Mesendoderm (in vitro differentiated cells): ENCODE measurements at regions not wholly inside any gene's neighbourhood (a gene's known extent, or its start where the extent isn't known, plus 50 kb on each side); places are given as distances from the start of the nearest gene placed in this dataset.
"Not testable (repeated sequence)": the region's sequence is repeated elsewhere in the genome, so short reads cannot be mapped to it uniquely, and the experiment has no call there.

Experiments used
- DNase-seq: peaks from one replicate; pipeline ENCODE4 v3.0.0; 2013
- H2AK5ac ChIP-seq: 2 replicates; pipeline ENCODE4 v1.6.1; 2013; ENCODE audit warnings: low read length, inconsistent platforms
- H2BK120ac ChIP-seq: 2 replicates; pipeline ENCODE4 v1.6.1; 2013; ENCODE audit warnings: low read depth, mild to moderate bottlenecking, low read length, moderate library complexity, mixed read lengths
- H2BK15ac ChIP-seq: replicated peaks from 2 replicates; pipeline ENCODE4 v1.6.1; 2013; ENCODE audit warnings: low read depth, mild to moderate bottlenecking, moderate library complexity
- H2BK5ac ChIP-seq: 2 replicates; pipeline ENCODE4 v1.6.1; 2013; ENCODE audit warnings: low read length, inconsistent platforms
- H3K18ac ChIP-seq: 2 replicates; pipeline ENCODE4 v1.6.1; 2013; ENCODE audit warnings: mild to moderate bottlenecking, low read length, mixed read lengths
- H3K23ac ChIP-seq: one replicate; pipeline ENCODE4 v1.6.1; 2013; ENCODE audit warnings: low read length
- H3K27ac ChIP-seq: 2 replicates; pipeline ENCODE4 v1.5.1; 2013; ENCODE audit warnings: low read depth, mild to moderate bottlenecking, inconsistent platforms, low read length, moderate library complexity
- H3K27me3 ChIP-seq: 2 replicates; pipeline ENCODE4 v1.6.1; 2013; ENCODE audit warnings: low read length, control low read depth, mild to moderate bottlenecking, inconsistent platforms; ENCODE audit not compliant: insufficient read depth, poor library complexity
- H3K36me3 ChIP-seq: 2 replicates; pipeline ENCODE4 v1.6.1; 2013; ENCODE audit warnings: low read length, inconsistent platforms; ENCODE audit not compliant: control insufficient read depth, insufficient read depth
- H3K4ac ChIP-seq: one replicate; pipeline ENCODE4 v1.6.1; 2013; ENCODE audit warnings: low read depth, mild to moderate bottlenecking, low read length, moderate library complexity
- H3K4me1 ChIP-seq: 2 replicates; pipeline ENCODE4 v1.6.1; 2013; ENCODE audit warnings: low read depth, low read length, inconsistent platforms; ENCODE audit not compliant: control insufficient read depth
- H3K4me2 ChIP-seq: 2 replicates; pipeline ENCODE4 v1.6.1; 2013; ENCODE audit warnings: low read length
- H3K4me3 ChIP-seq: 2 replicates; pipeline ENCODE4 v1.5.1; 2013; ENCODE audit warnings: mild to moderate bottlenecking, low read length
- H3K56ac ChIP-seq: one replicate; pipeline ENCODE4 v1.6.1; 2013; ENCODE audit warnings: low read length
- H3K79me1 ChIP-seq: 2 replicates; pipeline ENCODE4 v1.6.1; 2013; ENCODE audit warnings: low read length, inconsistent platforms
- H3K79me2 ChIP-seq: 2 replicates; pipeline ENCODE4 v1.6.1; 2013; ENCODE audit warnings: mild to moderate bottlenecking, low read length; ENCODE audit not compliant: control insufficient read depth, insufficient read depth
- H3K9ac ChIP-seq: 2 replicates; pipeline ENCODE4 v1.6.1; 2013; ENCODE audit warnings: low read length, inconsistent platforms
- H4K5ac ChIP-seq: one replicate; pipeline ENCODE4 v1.6.1; 2013; ENCODE audit warnings: low read length
- H4K8ac ChIP-seq: one replicate; pipeline ENCODE4 v1.6.1; 2013; ENCODE audit warnings: low read depth, mild to moderate bottlenecking, control low read depth, low read length, moderate library complexity
- WGBS: extraction: QIAGEN DNeasy Blood & Tissue Kit; methylation state at CpG from one replicate; pipeline ENCODE4 v1.1.7; 2013; ENCODE audit warnings: low lambda C conversion rate, missing lambda C conversion rate; ENCODE audit not compliant: insufficient coverage; ENCODE audit errors: extremely low coverage; 5-methylcytosine and 5-hydroxymethylcytosine counted together

DNA sequence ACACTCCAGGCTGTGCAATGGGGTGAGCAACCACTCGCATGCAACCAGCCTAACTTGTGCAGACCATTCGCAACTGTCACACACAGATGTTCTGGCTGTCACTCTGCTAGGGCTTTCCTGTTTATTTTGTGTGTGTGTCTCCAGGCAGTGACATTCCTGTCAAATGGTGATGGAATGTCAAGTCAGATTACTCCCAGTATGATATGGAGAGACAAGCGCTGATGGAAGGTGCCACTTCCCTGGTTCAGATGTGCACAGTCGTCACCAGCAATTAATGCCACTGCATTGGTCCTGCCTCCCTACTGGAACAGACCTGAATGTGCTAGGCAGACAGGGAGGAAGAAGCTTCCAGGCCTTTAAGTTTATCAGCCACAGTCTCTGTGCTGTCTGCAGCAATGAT is 442.4 kb upstream of the ISX start:
- no peak overlapping the region for H4K5ac ChIP-seq
- no peak overlapping the region for H3K4me2 ChIP-seq
- H2BK15ac ChIP-seq = no peak overlapping the region
- no peaks in the 10 kb centered on the region for H3K36me3 ChIP-seq
- no peak overlapping the region for H2BK120ac ChIP-seq
- H2BK5ac ChIP-seq = no peak overlapping the region
- H3K56ac ChIP-seq = no peak overlapping the region
- no peak overlapping the region for H2AK5ac ChIP-seq
- H3K9ac ChIP-seq = no peak overlapping the region
- peak; percentile 55 for DNase-seq
- H3K27me3 ChIP-seq = no peaks in the 10 kb centered on the region
- whole genome bisulfite sequencing = no CpG with 5 or more reads among the region's 4 CpGs
- no peak overlapping the region for H3K27ac ChIP-seq
- H4K8ac ChIP-seq = no peak overlapping the region
- H3K79me1 ChIP-seq = no peaks in the 10 kb centered on the region
- no peak overlapping the region for H3K4me3 ChIP-seq
- H3K79me2 ChIP-seq = no peaks in the 10 kb centered on the region
- no peak overlapping the region for H3K4ac ChIP-seq
- H3K4me1 ChIP-seq = no peaks in the 10 kb centered on the region
- no peak overlapping the region for H3K23ac ChIP-seq
- H3K18ac ChIP-seq = no peak overlapping the region

DNA sequence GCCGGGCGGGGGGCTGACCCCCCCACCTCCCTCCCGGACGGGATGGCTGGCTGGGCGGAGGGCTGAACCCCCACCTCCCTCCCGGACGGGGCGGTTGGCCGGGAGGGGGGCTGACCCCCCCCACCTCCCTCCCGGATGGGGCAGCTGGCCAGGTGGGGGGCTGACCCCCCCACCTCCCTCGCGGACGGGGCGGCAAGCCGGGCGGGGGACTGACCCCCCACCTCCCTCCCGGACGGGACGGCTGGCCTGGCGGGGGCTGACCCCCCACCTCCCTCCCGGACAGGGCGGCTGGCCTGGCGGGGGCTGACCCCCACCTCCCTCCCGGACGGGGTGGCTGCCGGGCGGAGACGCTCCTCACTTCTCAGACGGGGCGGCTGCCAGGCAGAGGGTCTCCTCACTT is 440.1 kb upstream of the ISX start:
- no CpG with 5 or more reads among the region's 30 CpGs for WGBS

DNA sequence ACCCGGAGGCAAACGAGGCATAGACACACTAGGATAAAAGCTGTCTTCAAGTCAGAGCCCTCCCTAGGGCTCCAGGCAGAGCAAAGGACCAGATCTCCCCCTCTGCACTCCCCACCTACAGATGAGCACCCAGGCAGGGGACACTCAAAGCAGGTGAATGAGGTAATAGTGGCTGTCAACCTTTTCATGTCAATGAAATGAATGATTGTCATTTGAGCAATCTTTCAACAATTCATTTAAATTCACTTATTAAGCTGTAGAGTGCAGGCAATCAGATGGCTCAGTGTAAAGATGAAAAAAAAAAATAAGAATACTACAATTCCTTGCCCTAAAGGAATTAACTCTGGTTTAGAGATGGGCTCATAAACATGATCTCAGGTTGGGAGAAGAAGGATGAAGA is 427.8 kb upstream of the ISX start:
- Histone ChIP-seq H2BK120ac (no peak overlapping the region), H3K4me3 (no peak overlapping the region), H3K18ac (no peak overlapping the region), H3K23ac (no peak overlapping the region), H2BK5ac (no peak overlapping the region), H3K4me1 (no peaks in the 10 kb centered on the region), H3K56ac (no peak overlapping the region), H4K5ac (no peak overlapping the region), H2BK15ac (no peak overlapping the region), H3K79me2 (no peaks in the 10 kb centered on the region), H3K79me1 (no peaks in the 10 kb centered on the region), H2AK5ac (no peak overlapping the region), H3K4me2 (no peak overlapping the region), H3K27ac (no peak overlapping the region), H3K9ac (no peak overlapping the region), H3K4ac (no peak overlapping the region), H3K36me3 (no peaks in the 10 kb centered on the region), H4K8ac (no peak overlapping the region), H3K27me3 (no peaks in the 10 kb centered on the region)
- DNase-seq = no peak
- no CpG with 5 or more reads among the region's 2 CpGs for WGBS

More for the DNA sequence above, 440.1 kb upstream of the ISX start:
- H3K23ac ChIP-seq, H3K4me2 ChIP-seq, H3K4me1 ChIP-seq, H4K8ac ChIP-seq, H3K36me3 ChIP-seq, H3K9ac ChIP-seq, H3K56ac ChIP-seq, H2BK120ac ChIP-seq, H3K18ac ChIP-seq, H3K79me1 ChIP-seq, H3K27ac ChIP-seq, H3K79me2 ChIP-seq, H3K4me3 ChIP-seq, H3K4ac ChIP-seq, H4K5ac ChIP-seq, H2BK15ac ChIP-seq, DNase-seq, H3K27me3 ChIP-seq, H2BK5ac ChIP-seq, H2AK5ac ChIP-seq: not testable (repeated sequence)

DNA sequence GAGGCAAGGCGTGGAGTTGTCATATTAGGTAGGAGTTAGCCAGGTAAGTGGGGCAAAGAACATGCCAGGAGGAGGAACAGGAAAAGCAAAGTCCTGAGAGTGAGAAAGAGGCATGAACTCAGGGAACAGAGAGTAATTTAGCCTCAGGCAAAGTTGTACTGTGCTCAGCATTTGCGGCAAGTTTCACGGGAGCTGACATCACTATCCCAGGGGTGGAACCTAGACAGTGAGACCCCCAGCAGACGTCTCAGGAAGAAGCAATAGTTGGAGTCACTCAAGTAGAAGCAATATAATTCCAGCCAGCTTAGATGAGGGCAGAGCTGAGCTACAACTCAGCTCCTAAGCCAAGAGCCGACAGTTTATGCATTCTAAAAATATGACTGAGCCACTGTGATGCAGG is 426.0 kb upstream of the ISX start:
- no peak overlapping the region for H4K5ac ChIP-seq
- no peaks in the 10 kb centered on the region for H3K4me1 ChIP-seq
- no peaks in the 10 kb centered on the region for H3K79me1 ChIP-seq
- no peak overlapping the region for H3K4ac ChIP-seq
- no peak overlapping the region for H3K27ac ChIP-seq
- no peak overlapping the region for H2BK15ac ChIP-seq
- no peak for DNase-seq
- H2BK120ac ChIP-seq = no peak overlapping the region
- no peak overlapping the region for H3K9ac ChIP-seq
- H3K36me3 ChIP-seq = no peaks in the 10 kb centered on the region
- WGBS = no CpG with 5 or more reads among the region's 5 CpGs
- H3K27me3 ChIP-seq = no peaks in the 10 kb centered on the region
- H3K18ac ChIP-seq = no peak overlapping the region
- no peak overlapping the region for H3K4me2 ChIP-seq
- no peak overlapping the region for H2AK5ac ChIP-seq
- no peak overlapping the region for H3K23ac ChIP-seq
- no peak overlapping the region for H2BK5ac ChIP-seq
- H4K8ac ChIP-seq = no peak overlapping the region
- H3K4me3 ChIP-seq = no peak overlapping the region
- H3K79me2 ChIP-seq = no peaks in the 10 kb centered on the region
- H3K56ac ChIP-seq = no peak overlapping the region

DNA sequence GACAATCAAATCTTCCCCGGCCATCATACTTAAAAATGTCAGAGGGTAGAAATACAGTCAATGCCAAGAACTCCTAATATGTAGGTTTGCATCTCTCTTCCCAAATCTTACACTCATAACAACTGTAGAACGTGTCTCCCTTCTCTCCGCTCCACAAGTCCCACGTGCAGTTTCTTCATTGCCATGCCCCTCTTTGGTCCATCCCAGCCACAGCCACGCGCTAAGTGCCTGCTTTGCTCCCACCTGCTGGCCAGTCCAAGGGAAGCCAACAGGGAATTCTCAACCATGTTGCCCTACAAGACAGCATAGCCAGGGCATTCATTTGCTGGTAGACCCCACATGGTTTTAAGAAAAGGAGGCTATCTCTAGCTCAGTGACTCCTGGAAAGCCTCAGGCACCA is 420.6 kb upstream of the ISX start:
- no peak overlapping the region for H3K4me2 ChIP-seq
- no peaks in the 10 kb centered on the region for H3K4me1 ChIP-seq
- no peak overlapping the region for H3K4me3 ChIP-seq
- no peaks in the 10 kb centered on the region for H3K79me1 ChIP-seq
- H2BK120ac ChIP-seq = no peak overlapping the region
- no peak overlapping the region for H3K9ac ChIP-seq
- H2BK15ac ChIP-seq = no peak overlapping the region
- peak; percentile 68 for DNase-seq
- no peak overlapping the region for H3K18ac ChIP-seq
- no peak overlapping the region for H4K5ac ChIP-seq
- H3K27ac ChIP-seq = no peak overlapping the region
- no peaks in the 10 kb centered on the region for H3K36me3 ChIP-seq
- no CpG with 5 or more reads among the region's 6 CpGs for WGBS
- H3K56ac ChIP-seq = no peak overlapping the region
- no peak overlapping the region for H3K23ac ChIP-seq
- no peak overlapping the region for H2BK5ac ChIP-seq
- no peak overlapping the region for H3K4ac ChIP-seq
- H2AK5ac ChIP-seq = no peak overlapping the region
- H3K27me3 ChIP-seq = no peaks in the 10 kb centered on the region
- H4K8ac ChIP-seq = no peak overlapping the region
- no peaks in the 10 kb centered on the region for H3K79me2 ChIP-seq

DNA sequence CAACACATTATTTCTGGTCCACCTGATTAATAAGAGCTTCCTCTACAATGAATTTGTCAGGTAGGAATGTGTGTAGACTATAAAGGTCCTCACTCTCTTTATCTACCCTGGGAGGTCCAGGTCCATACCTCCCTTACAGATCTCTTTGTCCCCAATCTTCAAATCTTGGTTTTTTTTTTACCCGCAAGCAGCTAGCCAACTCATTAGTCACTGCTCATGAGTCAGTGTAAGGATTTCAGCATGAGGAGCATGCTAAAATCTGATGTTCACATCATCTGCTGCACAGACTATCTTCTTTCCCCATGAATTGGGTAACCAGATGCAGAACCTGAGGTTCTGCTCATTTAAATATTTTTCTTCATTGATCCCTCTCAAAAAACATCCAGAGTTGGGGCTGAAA is 397.0 kb upstream of the ISX start:
- Histone ChIP-seq H3K79me2 (no peaks in the 10 kb centered on the region), H3K27ac (no peak overlapping the region), H3K9ac (no peak overlapping the region), H3K36me3 (no peaks in the 10 kb centered on the region), H3K4ac (no peak overlapping the region), H3K27me3 (no peaks in the 10 kb centered on the region), H2BK120ac (no peak overlapping the region), H4K5ac (no peak overlapping the region), H3K4me1 (no peaks in the 10 kb centered on the region), H2BK15ac (no peak overlapping the region), H3K56ac (no peak overlapping the region), H3K79me1 (no peaks in the 10 kb centered on the region), H2AK5ac (no peak overlapping the region), H3K23ac (no peak overlapping the region), H3K4me3 (no peak overlapping the region), H3K4me2 (no peak overlapping the region), H3K18ac (no peak overlapping the region), H2BK5ac (no peak overlapping the region), H4K8ac (no peak overlapping the region)
- DNase-seq = no peak
- no CpG with 5 or more reads among the region's 1 CpG for whole genome bisulfite sequencing
